ENCODE measurements at regions not wholly inside any gene's neighbourhood (a gene's known extent, or its start where the extent isn't known, plus 50 kb on each side); places are given as distances from the start of the nearest gene placed in this dataset.

DNA sequence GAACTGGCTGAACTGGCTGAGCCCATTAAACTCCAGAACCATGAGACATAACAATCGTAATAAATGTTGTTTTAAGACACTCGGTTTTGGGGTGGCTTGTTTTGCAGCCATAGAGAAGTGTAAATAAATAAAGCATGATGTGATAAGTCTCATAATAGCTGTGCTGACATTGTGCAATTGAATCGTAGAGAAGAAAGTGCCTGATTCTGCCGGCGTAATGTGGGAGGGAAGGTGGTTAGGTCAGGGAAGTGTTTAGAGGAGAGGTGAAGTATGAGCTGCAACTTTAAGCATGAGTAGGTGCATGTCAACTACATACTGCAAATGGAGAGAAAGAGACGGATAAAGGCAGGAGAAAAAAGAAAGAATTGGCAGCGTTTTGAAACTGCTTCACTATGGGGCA, 217.1 kb downstream of the BLID start:
- no peak for DNase-seq

DNA sequence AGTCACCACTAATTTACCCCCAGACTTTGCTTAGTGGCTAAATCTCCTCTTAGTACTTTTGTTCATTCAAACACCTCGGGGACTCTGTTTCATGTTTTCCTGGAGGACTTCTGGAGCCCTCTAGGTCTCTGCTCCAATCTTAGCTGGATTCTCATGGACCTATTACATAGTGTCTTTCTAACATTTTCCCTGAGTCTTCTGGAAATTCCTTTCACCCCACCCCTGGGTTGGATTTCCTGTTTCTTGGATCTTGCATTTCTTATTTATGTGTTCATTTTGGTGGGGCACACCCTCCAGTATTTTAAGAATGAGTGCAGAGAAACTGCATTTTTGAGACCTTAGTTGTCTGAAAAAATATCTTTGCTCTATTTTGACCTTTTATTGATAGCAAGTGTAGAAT, 220.1 kb downstream of the BLID start:
- DNase-seq = no peak

DNA sequence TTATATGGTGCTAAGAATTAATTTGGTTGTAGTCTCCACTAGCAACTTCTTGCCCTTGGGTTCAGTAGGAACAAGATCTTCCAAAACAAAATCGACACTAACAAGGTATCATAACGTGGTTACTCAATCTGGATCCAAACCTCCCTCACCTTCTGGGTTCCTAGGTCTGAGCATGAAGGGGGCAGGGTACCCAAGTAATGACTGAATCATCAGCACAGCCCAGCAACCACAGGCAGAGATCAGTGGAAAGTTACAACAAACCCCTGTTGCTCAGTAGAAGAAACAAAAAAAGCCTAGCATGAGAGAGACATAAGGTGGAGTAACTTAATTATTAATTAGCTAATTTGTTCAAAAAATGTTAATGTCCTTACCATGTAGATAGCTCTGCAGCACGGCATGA, 221.4 kb downstream of the BLID start:
- no peak for DNase-seq

DNA sequence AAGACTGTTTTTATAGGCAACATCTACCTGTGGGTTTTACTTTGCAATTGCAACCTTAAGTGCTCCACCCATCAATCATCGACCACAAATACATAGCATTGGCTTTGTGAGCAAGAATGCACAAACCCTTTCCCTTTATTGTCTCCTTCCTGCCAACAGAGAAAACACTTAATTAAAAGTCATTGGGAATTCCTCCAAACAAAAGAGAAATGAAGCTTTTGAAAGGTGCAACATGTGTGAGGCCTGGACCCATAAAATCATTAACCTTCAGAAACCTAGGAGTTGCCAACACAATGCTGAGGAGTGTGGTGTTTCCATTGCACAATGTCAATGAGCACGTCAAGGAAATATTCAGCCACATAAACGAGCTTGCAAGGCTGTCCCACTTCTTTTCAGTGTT, 223.2 kb downstream of the BLID start:
- no peak for DNase-seq

GRCh38 chr11:121892131-121892681, 223.8 kb downstream of the BLID start:
- DNase-seq = no peak

GRCh38 chr11:121890946-121891515, 225.0 kb downstream of the BLID start:
- no peak for DNase-seq

DNA sequence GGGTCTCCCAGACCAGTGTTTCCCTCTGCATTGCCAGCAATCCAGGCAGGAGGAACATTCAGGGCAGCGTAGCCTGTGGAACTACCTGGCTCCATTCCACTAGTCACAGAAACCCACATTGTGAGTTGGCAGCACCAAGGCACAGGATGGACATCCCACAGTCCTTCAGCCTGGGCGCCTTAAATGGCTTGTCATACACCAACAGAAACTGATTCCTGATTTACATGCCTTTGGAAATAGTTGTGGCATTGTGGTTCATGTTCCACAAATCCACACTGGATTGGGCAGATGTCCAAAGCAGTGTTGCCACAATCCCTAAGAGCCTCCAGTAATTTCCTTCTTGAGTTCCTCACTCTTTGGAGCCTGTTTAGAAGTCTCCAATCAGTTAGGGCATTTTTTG, 225.6 kb downstream of the BLID start:
- no peak for DNase-seq

DNA sequence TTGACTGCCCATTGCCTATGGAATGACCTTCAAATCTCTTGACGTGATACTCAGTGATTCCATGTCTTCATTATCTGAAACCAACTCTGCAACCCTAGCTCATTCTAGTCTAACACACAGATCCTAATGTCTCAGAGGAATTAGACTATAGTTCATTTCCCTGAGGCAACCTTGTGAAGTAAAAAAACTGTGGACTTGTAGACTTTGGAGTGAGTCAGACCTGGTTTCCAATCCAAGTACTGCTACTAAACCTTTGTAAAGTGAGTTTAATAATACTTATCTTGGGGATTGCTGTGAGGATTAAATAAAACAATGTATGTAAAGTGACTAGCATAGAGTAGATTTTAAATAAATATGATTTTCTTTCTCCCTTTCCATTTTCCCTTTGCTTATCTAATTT, 226.1 kb downstream of the BLID start:
- no peak for DNase-seq

GRCh38 chr11:121889186-121889585, 226.8 kb downstream of the BLID start:
- no peak for DNase-seq

DNA sequence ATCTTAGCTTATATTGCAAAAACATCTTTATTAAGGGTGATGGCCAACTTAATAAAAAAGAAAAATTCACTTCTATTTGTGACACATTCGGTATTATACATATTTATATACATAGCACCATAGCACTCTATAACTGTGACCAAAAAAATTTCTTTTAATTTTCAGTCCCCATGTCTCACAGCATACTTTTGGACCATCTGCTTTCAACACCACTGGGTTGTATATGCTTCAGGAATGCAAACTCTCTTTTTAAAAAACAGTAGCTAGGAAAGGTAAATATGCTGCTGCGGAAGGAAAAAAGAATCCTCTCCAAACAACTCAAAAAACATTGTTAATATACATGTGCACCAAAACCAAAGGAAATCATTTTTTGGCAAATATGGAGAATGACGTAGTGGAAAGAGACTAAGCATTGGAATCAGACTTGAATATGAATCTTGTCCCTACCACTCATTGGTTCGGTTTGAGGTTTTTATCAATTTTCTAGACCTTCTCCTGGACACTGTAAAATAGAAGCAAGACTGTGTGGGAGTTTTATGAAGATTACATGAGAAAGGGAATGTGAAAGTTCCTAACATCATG, 227.9 kb downstream of the BLID start:
- DNase-seq = no peak

DNA sequence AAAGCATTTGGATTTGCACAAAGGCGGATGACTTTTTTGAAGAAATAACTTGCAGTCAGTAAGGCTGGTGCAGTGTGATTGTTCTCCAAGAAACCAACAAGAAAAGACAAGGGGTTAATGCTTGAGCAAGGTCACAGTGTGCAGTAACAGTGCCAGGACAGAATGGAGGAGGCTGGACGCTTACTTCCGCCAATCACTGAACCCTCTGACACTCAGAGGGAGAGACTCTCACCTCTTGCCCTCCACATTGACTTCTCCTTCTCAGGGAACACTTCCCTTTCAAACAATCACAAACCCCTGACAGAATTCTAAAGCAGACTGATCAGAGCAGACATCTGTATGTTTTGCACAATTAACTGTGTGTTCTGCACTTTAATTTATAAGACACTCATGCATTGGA, 228.4 kb downstream of the BLID start:
- no peak for DNase-seq

DNA sequence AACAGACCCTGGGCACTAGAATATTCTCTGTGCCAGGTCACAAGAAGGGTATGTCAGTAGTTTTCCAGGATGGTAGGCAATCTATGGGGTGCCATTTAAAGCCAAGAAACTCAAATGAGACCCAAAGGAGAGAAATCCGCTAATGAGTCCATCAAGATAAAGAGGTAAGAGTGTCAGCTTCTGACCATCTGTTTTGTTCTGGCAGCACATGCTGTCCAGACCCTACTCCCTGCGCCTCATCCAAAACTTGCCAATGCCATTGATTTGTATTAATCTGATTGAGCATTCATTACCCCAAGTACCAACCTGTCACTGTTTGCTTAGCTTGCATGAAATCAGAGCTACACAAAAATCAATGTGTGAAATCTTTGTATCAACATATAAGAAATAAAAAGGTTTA, 229.0 kb downstream of the BLID start:
- no peak for DNase-seq

GRCh38 chr11:121886005-121886734, 229.8 kb downstream of the BLID start:
- DNase-seq = no peak

GRCh38 chr11:121884626-121885025, 231.4 kb downstream of the BLID start:
- no peak for DNase-seq

- no peak for DNase-seq
Observed at GRCh38 chr11:121881806-121882205, 234.2 kb downstream of the BLID start.

DNA sequence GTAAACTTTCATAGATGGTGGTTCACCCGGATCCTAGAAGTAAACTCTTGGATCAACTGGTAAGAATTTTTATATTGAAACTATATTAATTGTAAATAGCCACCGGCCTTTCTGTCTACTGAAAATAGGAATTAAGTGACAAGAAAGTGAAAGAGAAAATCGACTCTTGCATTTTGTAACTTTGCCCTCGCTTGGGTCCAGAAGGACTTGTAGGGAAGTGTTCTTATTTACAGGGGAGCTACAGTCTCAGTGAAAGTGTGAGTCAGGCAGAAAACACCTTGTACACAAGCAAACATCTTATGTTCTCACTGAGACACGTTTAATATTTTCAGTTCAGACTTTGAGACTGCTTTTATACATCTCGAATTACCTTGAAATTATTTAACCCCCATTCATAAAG, 238.9 kb downstream of the BLID start:
- DNase-seq = no peak

- DNase-seq = no peak
Observed at GRCh38 chr11:121873766-121874165, 242.2 kb downstream of the BLID start.

DNA sequence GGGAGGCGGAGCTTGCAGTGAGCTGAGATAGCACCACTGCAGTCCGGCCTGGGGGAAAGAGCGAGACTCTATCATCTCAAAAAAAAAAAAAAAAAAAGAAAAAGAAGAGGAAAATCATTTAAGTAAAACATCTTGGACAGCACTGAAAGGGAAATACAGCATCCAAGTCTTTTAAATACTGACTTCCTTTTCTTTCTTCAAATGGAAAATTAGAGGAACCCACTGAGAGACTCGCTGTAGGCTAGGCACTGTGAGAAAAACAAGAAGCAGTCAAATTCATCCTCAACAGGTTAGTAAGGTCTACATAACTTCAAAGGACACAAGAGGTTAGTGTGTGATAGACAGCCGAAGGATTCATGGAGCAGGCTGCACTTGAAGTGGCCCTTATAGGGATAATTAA, 243.7 kb downstream of the BLID start:
- DNase-seq = no peak

DNA sequence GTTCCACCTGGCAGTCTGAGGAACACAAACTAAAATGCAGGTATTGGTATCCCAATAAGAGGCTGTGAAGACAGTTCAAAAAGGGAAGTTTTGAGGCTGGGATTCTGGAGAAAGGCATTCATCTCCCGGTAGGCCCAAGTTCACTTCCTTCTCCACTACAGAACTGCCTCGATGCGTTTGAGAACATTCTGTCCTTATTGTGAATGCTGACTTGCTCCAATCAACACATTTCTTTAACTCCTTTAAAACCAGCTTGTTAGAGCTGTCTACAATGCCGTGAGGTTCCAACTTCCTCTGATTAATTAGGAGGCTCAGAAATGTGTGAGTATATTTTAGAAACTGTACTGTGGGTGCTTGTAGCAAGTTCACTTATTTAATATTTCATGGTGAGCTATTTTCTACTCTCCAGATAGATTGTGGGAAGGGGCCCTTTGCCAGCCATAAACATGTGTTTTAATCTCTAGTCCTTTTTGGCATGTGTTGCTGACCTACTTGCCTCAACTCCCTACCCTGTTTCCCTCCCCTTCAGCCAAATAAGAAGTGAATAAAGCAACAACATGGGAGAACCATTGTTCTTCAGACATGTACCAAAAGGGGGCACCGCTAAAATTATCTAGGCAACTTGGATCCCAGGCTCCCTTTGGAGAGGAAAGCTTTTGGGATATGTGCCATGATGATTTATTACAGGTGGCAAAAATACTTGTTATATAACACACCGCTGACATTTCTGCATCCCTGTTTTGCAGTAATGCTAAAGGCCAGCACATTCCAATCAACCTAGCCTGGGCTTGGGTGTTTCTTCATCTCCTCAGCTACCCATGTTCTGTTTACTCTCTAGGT, 245.6 kb downstream of the BLID start:
- DNase-seq = no peak

GRCh38 chr11:121869478-121869877, 246.5 kb downstream of the BLID start:
- no peak for DNase-seq

GRCh38 chr11:121866754-121867153, 249.3 kb downstream of the BLID start:
- DNase-seq = no peak

GRCh38 chr11:121864660-121865059, 251.4 kb downstream of the BLID start:
- no peak for DNase-seq

GRCh38 chr11:121863126-121863525, 252.9 kb downstream of the BLID start:
- no peak for DNase-seq
